ENCODE measurements at regions not wholly inside any gene's neighbourhood (a gene's known extent, or its start where the extent isn't known, plus 50 kb on each side); places are given as distances from the start of the nearest gene placed in this dataset.

GRCh38 chr2:217189747-217190146 lies 329.9 kb upstream of the TNP1 start:
- no peak for TF ChIP-seq CTCF (IDR thresholded peaks at IDR 0.05)
- TF ChIP-seq SIN3A (IDR thresholded peaks at IDR 0.05; ENCODE audit: borderline replicate concordance, insufficient read depth, low read depth, low read length): no peak
- TF ChIP-seq REST (IDR thresholded peaks at IDR 0.05; ENCODE audit: insufficient read depth in 1 of 2, low read depth in 2 of 2, low read length in 1 of 2): no peak
- no peak for TF ChIP-seq TCF7L2 (IDR thresholded peaks at IDR 0.05; ENCODE audit: low read depth, low read length)
- TF ChIP-seq POLR2AphosphoS5 (IDR thresholded peaks at IDR 0.05; ENCODE audit: low read depth, low read length): no peak
- DNase-seq (ENCODE audit: low read depth, low spot score): no peak
- Histone ChIP-seq H3K27ac (ENCODE audit: low read length) (no peak overlapping the region), H3K4me1 (ENCODE audit: control insufficient read depth, insufficient read depth, low read length) (no peaks in the 10 kb centered on the region), H3K27me3 (ENCODE audit: control insufficient read depth, insufficient read depth, low read length) (no peaks in the 10 kb centered on the region), H3K9me3 (ENCODE audit: control insufficient read depth, insufficient read depth, low read depth, low read length) (no peaks in the 10 kb centered on the region), H3K36me3 (ENCODE audit: control insufficient read depth, insufficient read depth, low read length) (no peaks in the 10 kb centered on the region), H3K4me3 (ENCODE audit: low read depth in 2 of 2, low read length in 2 of 2) (no peak overlapping the region)
- ChIA-PET CTCF (no interaction called here), POLR2A (no interaction called here)
- in situ Hi-C loops (cut with HindIII; ENCODE audit: low pct_unique_long_range_greater_than_20kb, low sequenced_read_pairs): no loop called here
- intact Hi-C loops (cut with micrococcal nuclease; ENCODE audit: unreplicated experiment): no loop called here
- no TSS peak for BruUV-seq (replicated peaks)
- ATAC-seq: no peak

GRCh38 chr2:217189131-217189530 lies 329.3 kb upstream of the TNP1 start:
- H3K27ac ChIP-seq (ENCODE audit: low read length): no peak overlapping the region
- no peak overlapping the region for H3K4me3 ChIP-seq (ENCODE audit: low read depth in 2 of 2, low read length in 2 of 2)
- DNase-seq (ENCODE audit: low read depth, low spot score): no peak
- ChIA-PET CTCF (no interaction called here), POLR2A (no interaction called here)
- H3K27me3 ChIP-seq (ENCODE audit: control insufficient read depth, insufficient read depth, low read length): no peaks in the 10 kb centered on the region
- no TSS peak for BruUV-seq (replicated peaks)
- no peak for TF ChIP-seq CTCF (IDR thresholded peaks at IDR 0.05)
- TF ChIP-seq POLR2AphosphoS5 (IDR thresholded peaks at IDR 0.05; ENCODE audit: low read depth, low read length): no peak
- TF ChIP-seq SIN3A (IDR thresholded peaks at IDR 0.05; ENCODE audit: borderline replicate concordance, insufficient read depth, low read depth, low read length): no peak
- no peak for TF ChIP-seq REST (IDR thresholded peaks at IDR 0.05; ENCODE audit: insufficient read depth in 1 of 2, low read depth in 2 of 2, low read length in 1 of 2)
- TF ChIP-seq TCF7L2 (IDR thresholded peaks at IDR 0.05; ENCODE audit: low read depth, low read length): no peak
- in situ Hi-C loops (cut with HindIII; ENCODE audit: low pct_unique_long_range_greater_than_20kb, low sequenced_read_pairs) (no loop called here), intact Hi-C loops (cut with micrococcal nuclease; ENCODE audit: unreplicated experiment) (no loop called here)
- no peak for ATAC-seq
- H3K36me3 ChIP-seq (ENCODE audit: control insufficient read depth, insufficient read depth, low read length): no peaks in the 10 kb centered on the region
- no peaks in the 10 kb centered on the region for H3K4me1 ChIP-seq (ENCODE audit: control insufficient read depth, insufficient read depth, low read length)
- no peaks in the 10 kb centered on the region for H3K9me3 ChIP-seq (ENCODE audit: control insufficient read depth, insufficient read depth, low read depth, low read length)

All from Panc1 (cell line).